HG02623 (cell line): ENCODE measurements at regions not wholly inside any gene's neighbourhood (a gene's known extent, or its start where the extent isn't known, plus 50 kb on each side); places are given as distances from the start of the nearest gene placed in this dataset.

Source experiments
- ATAC-seq: cut with Tn5 transposase; IDR thresholded peaks from one replicate; pipeline ENCODE4 v1.9.1; 2021; ENCODE audit warnings: moderate library complexity; ENCODE audit not compliant: unreplicated experiment

DNA sequence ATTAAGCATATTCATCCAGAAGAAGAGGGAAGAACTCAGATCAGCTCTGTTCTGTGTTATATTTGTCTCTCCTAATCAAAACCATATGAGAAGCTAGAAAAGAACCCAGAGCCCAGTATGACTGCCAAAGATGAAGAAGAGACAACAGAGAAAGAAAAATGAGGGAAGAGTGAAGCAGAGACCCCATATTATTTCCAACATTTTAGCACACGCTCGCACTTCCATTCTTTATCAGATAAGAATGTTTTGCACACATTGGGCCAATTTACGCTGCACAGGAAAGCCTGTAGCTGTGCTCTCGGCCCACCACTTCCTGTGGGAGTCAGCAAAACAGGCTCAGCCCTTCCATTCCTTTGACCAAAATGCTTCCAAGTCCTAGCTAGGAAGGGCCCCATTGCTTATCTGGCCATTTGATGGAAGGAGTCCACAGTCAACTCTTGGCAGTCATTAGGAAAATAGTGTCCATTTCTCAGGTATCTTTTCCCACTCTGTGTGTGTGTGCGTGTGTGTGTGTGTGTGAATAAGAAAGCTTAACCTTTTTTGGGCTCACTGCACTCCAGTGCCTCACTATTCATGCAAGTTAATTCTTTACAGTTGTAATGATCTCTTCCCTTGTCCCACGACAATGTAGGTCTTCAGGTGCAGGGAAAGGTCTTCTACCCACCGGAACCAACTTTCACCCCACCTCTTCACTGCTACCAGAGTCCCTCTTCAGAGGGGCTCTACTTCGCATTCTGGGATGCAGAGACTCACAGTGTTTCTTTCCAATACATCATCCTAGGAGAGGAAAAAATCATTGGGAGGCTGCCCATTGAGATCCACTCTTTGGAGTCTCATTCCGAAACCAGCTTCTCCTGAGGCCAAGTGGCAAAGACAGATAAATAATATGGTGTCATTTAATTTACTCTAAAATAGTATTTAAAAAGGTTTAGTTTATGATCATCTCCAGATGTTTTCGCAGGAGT, 237.5 kb downstream of the COG6 start:
- no peak for ATAC-seq

DNA sequence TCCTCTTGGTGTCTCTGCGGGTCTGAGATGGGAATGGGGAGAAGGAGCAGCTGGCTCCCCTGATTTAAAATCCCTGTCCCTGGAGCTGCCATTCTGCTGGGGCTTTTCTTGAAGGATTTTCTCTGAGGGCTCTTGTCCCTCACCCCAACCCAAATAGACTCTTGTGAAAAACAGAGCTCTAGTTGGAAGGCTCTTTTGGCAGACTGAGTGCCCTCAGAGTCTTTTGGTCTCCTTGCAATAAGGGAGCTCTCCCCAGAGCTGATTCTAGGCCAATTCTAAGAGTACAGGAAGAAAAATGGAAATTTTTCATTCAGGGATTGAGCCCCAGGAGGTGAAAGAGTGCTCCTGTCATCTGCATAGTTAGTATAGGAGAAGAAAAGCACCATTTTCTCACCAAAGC, 238.3 kb downstream of the COG6 start:
- no peak for ATAC-seq

GRCh38 chr13:39894586-39894985, 239.1 kb downstream of the COG6 start:
- ATAC-seq: no peak

- ATAC-seq: no peak
Observed at GRCh38 chr13:39895254-39895653, 239.8 kb downstream of the COG6 start.

DNA sequence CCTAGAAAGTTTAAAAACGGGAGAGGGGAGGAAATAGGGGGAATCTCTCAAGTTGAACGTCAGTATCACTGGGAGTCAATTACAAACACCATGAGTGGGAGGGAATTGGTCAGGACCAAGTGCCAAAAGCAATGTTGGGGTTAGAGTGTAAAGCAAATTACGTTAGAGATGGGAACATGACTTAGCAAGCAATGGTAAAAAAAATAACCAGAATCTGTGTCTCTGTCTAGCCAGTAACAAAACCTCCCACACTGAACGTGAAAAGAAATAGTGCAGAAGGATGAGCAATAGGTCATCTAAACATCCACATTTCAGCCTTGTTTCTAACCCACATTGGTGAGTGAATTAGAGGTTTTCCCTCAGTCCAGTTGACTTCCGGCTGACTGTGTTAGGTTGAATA, 242.2 kb downstream of the COG6 start:
- no peak for ATAC-seq

GRCh38 chr13:39900106-39900750, 244.8 kb downstream of the COG6 start:
- ATAC-seq: no peak

DNA sequence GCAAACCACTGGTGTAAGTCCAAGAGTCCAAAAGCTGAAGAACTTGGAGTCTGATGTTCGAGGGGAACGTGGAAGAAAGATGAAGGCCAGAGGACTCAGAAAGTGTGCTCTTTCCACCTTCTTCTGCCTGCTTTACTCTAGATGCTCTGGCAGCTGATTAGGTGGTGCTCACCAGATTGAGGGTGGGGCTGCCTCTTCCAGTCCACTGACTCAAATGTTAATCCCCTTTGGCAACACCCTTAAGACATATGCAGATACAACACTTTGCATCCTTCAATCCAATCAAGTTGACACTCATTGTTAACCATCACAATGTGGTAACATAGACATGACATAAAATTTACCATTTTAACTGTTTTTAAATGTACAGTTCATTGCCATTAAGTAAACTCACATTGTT, 249.5 kb downstream of the COG6 start:
- no peak for ATAC-seq

- ATAC-seq: no peak
Observed at GRCh38 chr13:39909634-39910033, 254.2 kb downstream of the COG6 start.

DNA sequence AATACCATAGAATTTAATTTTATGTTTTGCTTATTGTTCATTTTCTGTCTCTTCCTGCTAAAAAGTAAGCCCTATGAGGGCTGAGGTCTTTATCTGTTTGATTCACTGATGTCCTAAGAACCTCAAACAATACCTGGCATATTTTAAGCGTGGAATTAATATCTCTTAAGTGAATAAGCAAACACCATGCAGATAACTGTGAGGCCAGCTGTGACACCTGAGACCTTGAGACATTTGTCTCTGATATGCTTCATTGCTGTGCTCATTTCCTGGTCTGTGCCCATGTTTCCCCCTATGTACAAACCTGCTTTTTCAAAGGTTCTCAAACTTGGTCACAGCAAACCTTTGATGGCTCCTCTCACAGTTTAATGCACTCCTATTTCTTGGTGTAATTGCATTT, 254.6 kb downstream of the COG6 start:
- ATAC-seq: no peak

- ATAC-seq: no peak
Observed at GRCh38 chr13:39910833-39911232, 255.4 kb downstream of the COG6 start.

DNA sequence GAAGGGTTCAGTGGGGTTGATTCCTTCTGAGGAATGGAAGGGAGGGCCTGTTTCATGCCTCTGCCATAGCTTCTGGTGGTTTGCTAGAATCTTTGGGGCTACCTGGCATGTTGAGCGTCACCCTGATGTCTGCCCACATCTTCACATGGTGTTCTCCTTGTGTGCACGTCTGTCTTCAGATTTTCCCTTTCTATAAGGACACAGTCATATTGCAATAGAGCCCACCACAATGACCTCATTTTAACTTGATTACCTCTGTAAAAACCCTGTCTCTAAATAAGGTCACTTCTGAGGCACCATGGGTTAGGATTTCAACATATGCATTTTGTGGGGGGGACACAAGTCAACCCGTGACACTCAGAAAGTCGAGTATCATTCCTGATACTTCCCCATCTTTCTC, 257.9 kb downstream of the COG6 start:
- ATAC-seq: no peak

GRCh38 chr13:39913928-39914327, 258.5 kb downstream of the COG6 start:
- ATAC-seq: no peak

DNA sequence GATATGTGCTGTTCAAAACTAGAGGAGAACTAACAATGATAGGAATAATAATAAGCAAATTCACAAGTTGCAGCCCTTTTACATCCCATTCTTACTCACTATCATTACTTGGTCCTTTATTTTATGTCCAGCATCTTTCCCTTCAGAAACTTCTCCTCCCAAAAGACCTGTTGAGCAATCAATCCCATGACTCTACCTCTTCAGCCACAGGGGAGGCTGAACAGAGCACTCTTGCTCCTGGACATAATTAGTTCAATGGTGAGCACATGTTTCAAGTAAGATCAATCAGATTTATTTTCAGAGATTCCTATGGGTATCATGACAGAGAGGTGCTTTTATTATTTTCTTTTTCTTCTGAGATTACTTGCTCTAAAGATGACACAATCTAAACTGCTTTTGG, 260.0 kb downstream of the COG6 start:
- ATAC-seq: no peak

DNA sequence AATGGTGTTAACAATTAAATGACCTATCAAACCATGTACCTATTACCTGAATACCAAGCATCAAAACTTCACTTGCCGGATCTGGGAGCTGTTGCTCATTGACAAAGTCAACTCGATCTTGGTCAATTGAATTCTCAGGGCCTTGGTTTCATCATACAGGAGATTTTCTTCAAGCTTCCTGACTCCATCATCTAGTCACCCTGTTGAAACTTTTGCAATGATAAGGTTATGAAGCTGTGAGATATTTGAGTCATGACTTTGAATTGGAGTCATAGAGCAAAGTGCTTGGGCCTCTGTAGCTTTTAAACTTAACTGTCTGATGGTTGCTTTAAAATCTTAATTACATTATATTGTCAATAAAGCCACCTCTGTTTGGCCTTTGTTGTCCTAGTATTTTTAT, 260.9 kb downstream of the COG6 start:
- no peak for ATAC-seq

- no peak for ATAC-seq
Observed at GRCh38 chr13:39918620-39919236, 263.3 kb downstream of the COG6 start.

DNA sequence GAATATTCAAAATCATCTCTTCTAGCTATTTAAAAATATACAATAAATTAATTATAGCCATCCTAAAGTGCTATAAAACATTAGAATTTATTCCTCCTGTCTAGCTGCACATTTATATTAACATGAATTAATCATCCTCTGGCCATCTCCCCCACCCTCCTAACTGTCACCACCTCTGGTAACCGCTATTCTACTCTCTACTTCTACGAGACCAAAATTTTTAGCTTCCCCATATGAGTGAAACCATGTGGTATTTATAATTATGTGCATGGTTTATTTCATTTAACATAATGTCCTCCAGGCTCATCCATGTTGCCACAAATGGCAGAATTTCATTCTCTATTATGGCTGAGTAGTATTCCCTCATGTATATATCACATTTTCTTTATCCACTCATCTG, 265.2 kb downstream of the COG6 start:
- no peak for ATAC-seq

DNA sequence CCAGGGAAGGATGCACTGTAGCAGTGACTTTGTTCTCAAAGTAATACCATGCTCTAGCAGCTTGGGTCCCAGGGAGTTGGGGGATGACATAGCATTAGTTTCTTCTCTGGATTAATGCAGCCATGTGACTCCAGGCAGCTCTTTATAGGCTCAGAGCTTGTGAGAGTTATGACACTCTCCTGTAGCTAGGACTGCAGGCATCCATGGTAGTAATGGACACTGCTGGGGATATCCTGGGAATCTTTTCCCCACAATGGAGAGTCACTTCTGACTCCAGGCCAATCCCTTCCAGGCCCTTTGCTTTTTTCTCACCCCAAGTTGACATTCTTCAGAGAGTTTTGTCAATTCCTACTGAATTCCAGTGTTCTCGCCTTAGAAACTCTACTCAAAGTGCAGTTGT, 270.9 kb downstream of the COG6 start:
- ATAC-seq: no peak

- ATAC-seq: no peak
Observed at GRCh38 chr13:39928261-39928660, 272.8 kb downstream of the COG6 start.

DNA sequence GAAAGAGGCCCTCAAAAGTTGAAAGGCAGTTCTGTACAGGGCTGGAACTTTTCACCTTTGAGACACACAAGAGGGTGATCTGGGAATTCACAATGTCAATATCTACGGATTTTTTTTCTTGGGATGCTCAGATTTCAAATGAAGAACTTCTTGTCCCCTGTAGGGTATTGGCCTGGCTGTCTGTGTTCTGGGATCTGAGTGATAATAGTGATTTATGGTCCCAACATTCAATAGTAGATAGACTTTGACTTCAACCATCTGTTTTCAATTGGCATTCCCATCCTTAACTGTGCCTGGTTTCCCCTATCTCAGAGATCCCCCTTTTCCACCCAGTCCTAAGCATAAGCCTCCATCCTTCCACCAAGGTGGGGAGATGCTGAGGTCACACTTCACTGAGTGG, 274.1 kb downstream of the COG6 start:
- ATAC-seq: no peak

DNA sequence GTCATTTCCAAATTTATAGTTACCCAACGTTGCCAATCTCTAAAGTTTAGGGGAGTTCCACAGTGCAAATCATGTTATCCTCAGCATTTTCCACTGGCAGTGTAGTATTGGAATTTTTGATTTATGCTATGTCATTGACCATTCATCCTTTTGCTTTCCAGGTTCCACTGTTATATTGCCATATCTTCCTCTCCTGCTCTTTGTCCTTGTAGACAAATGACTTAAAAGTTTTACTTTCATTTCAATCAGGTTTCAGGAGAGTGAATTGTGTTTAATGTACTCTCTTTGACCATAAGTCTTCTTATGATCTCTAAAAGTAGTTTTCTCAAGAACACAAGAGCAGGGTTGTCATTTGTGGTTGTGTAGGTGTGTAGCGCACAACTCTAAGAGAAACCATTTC, 274.6 kb downstream of the COG6 start:
- no peak for ATAC-seq

GRCh38 chr13:39930544-39931444, 275.3 kb downstream of the COG6 start:
- ATAC-seq: no peak
